H7 (cell line): ENCODE measurements at regions not wholly inside any gene's neighbourhood (a gene's known extent, or its start where the extent isn't known, plus 50 kb on each side); places are given as distances from the start of the nearest gene placed in this dataset.

Experiments
- DNase-seq: peaks from one replicate; pipeline ENCODE4 v3.0.0; 2012
- H3K27me3 ChIP-seq: 2 replicates; pipeline ENCODE4 v1.6.0; 2011; ENCODE audit warnings: mild to moderate bottlenecking, low read length; ENCODE audit not compliant: control insufficient read depth, insufficient read depth
- H3K36me3 ChIP-seq: replicated peaks from 2 replicates; pipeline ENCODE4 v1.5.1; 2011; ENCODE audit warnings: low read length; ENCODE audit not compliant: control insufficient read depth, insufficient read depth
- H3K4me3 ChIP-seq: 2 replicates; pipeline ENCODE4 v1.5.1; 2011; ENCODE audit warnings: low read depth, mild to moderate bottlenecking, control low read depth, low read length, moderate library complexity; ENCODE audit not compliant: insufficient read depth

GRCh38 chr10:29199339-29199738, 89.5 kb upstream of the LYZL1 start:
- Histone ChIP-seq H3K36me3 (no peaks in the 10 kb centered on the region), H3K4me3 (no peak overlapping the region), H3K27me3 (no peaks in the 10 kb centered on the region)
- DNase-seq = peak; percentile 47

GRCh38 chr10:29199941-29200679, 88.8 kb upstream of the LYZL1 start:
- H3K27me3 ChIP-seq = no peaks in the 10 kb centered on the region
- no peaks in the 10 kb centered on the region for H3K36me3 ChIP-seq
- H3K4me3 ChIP-seq = no peak overlapping the region
- DNase-seq = no peak

GRCh38 chr10:29202386-29202940, 86.4 kb upstream of the LYZL1 start:
- Histone ChIP-seq H3K27me3 (no peaks in the 10 kb centered on the region), H3K36me3 (no peaks in the 10 kb centered on the region), H3K4me3 (no peak overlapping the region)
- DNase-seq = no peak

- no peaks in the 10 kb centered on the region for H3K27me3 ChIP-seq
- no peak overlapping the region for H3K4me3 ChIP-seq
- no peak for DNase-seq
- H3K36me3 ChIP-seq = no peaks in the 10 kb centered on the region
Observed at GRCh38 chr10:29203432-29203831, 85.4 kb upstream of the LYZL1 start.

GRCh38 chr10:29204070-29204800, 84.6 kb upstream of the LYZL1 start:
- Histone ChIP-seq H3K27me3 (no peaks in the 10 kb centered on the region), H3K36me3 (no peaks in the 10 kb centered on the region), H3K4me3 (no peak overlapping the region)
- DNase-seq = peak; percentile 69

GRCh38 chr10:29205787-29206186, 83.1 kb upstream of the LYZL1 start:
- DNase-seq = no peak
- H3K27me3 ChIP-seq = no peaks in the 10 kb centered on the region
- H3K4me3 ChIP-seq = no peak overlapping the region
- no peaks in the 10 kb centered on the region for H3K36me3 ChIP-seq

- Histone ChIP-seq H3K4me3 (no peak overlapping the region), H3K27me3 (no peaks in the 10 kb centered on the region), H3K36me3 (no peaks in the 10 kb centered on the region)
- DNase-seq = no peak
Observed at GRCh38 chr10:29208845-29209244, 80.0 kb upstream of the LYZL1 start.

GRCh38 chr10:29209830-29210229, 79.0 kb upstream of the LYZL1 start:
- DNase-seq = no peak
- Histone ChIP-seq H3K27me3 (no peaks in the 10 kb centered on the region), H3K36me3 (no peaks in the 10 kb centered on the region), H3K4me3 (no peak overlapping the region)

GRCh38 chr10:29210266-29210868, 78.5 kb upstream of the LYZL1 start:
- DNase-seq = no peak
- Histone ChIP-seq H3K4me3 (no peak overlapping the region), H3K36me3 (no peaks in the 10 kb centered on the region), H3K27me3 (no peaks in the 10 kb centered on the region)

- Histone ChIP-seq H3K27me3 (no peaks in the 10 kb centered on the region), H3K36me3 (no peaks in the 10 kb centered on the region), H3K4me3 (no peak overlapping the region)
- DNase-seq = no peak
Observed at GRCh38 chr10:29212597-29212996, 76.3 kb upstream of the LYZL1 start.

GRCh38 chr10:29214551-29214950, 74.3 kb upstream of the LYZL1 start:
- no peaks in the 10 kb centered on the region for H3K36me3 ChIP-seq
- H3K4me3 ChIP-seq = no peak overlapping the region
- no peak for DNase-seq
- no peaks in the 10 kb centered on the region for H3K27me3 ChIP-seq

GRCh38 chr10:29217292-29217738, 71.6 kb upstream of the LYZL1 start:
- Histone ChIP-seq H3K36me3 (no peaks in the 10 kb centered on the region), H3K27me3 (no peaks in the 10 kb centered on the region), H3K4me3 (no peak overlapping the region)
- DNase-seq = no peak

- no peaks in the 10 kb centered on the region for H3K27me3 ChIP-seq
- no peaks in the 10 kb centered on the region for H3K36me3 ChIP-seq
- no peak for DNase-seq
- no peak overlapping the region for H3K4me3 ChIP-seq
Observed at GRCh38 chr10:29223326-29223725, 65.5 kb upstream of the LYZL1 start.

GRCh38 chr10:29224631-29225030, 64.2 kb upstream of the LYZL1 start:
- no peak for DNase-seq
- H3K36me3 ChIP-seq = no peaks in the 10 kb centered on the region
- H3K4me3 ChIP-seq = no peak overlapping the region
- no peaks in the 10 kb centered on the region for H3K27me3 ChIP-seq

GRCh38 chr10:29227201-29227600, 61.7 kb upstream of the LYZL1 start:
- Histone ChIP-seq H3K27me3 (no peaks in the 10 kb centered on the region), H3K36me3 (no peaks in the 10 kb centered on the region), H3K4me3 (no peak overlapping the region)
- DNase-seq = no peak
